ENCODE measurements at regions not wholly inside any gene's neighbourhood (a gene's known extent, or its start where the extent isn't known, plus 50 kb on each side); places are given as distances from the start of the nearest gene placed in this dataset.

DNA sequence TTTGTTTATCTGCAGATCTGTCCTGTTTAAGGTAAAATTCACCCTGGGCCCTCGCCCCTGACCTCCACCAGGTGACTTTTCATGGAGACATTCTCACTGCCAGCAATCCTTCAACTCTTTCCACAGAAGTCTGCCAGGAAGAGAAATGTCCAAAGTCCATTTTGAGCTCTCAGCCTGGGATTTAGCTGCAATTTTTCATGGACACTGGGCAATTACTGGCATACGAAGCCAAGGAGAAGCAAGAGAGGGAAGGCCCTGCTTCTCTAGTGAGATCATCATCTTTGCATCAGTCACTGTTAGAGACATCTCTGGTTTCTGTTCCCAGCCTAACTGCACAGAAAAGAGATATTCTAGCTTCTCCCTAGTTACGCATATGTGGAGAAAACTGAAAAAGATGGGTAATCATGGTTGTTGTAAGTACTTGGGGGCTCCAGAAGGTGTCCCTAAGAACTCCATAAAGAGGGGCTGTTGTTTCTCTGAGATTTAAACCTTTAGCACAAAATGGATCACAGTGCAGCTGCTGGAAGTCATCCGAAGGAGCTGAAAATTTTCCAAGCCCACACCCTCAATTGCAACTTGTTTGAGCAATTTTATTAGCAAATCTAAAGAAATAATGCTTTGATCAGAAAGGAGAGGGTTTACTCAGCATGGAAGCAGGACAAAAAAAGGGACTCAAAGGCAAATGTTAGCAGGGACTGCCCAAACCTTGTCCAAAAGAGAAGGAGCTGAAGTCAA is 168.9 kb downstream of the SNX10 start:
- TF ChIP-seq, protein P1, sequence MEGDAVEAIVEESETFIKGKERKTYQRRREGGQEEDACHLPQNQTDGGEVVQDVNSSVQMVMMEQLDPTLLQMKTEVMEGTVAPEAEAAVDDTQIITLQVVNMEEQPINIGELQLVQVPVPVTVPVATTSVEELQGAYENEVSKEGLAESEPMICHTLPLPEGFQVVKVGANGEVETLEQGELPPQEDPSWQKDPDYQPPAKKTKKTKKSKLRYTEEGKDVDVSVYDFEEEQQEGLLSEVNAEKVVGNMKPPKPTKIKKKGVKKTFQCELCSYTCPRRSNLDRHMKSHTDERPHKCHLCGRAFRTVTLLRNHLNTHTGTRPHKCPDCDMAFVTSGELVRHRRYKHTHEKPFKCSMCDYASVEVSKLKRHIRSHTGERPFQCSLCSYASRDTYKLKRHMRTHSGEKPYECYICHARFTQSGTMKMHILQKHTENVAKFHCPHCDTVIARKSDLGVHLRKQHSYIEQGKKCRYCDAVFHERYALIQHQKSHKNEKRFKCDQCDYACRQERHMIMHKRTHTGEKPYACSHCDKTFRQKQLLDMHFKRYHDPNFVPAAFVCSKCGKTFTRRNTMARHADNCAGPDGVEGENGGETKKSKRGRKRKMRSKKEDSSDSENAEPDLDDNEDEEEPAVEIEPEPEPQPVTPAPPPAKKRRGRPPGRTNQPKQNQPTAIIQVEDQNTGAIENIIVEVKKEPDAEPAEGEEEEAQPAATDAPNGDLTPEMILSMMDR (IDR thresholded peaks at IDR 0.05): no peak
- peak in 1 of 2 donors; percentile 9 for TF ChIP-seq POLR2AphosphoS5 (IDR thresholded peaks at IDR 0.05)
- TF ChIP-seq POLR2A (IDR thresholded peaks at IDR 0.05; ENCODE audit: low read depth): no peak
- TF ChIP-seq EP300 (IDR thresholded peaks at IDR 0.05): no peak

Measured in esophagus muscularis mucosa (tissue), 4 donors.